ENCODE measurements at regions not wholly inside any gene's neighbourhood (a gene's known extent, or its start where the extent isn't known, plus 50 kb on each side); places are given as distances from the start of the nearest gene placed in this dataset.

- TF ChIP-seq CTCF (IDR thresholded peaks at IDR 0.05) = no peak
- no peak for TF ChIP-seq POLR2A (IDR thresholded peaks at IDR 0.05)
Measured at GRCh38 chr5:158079097-158079496, 220.2 kb upstream of the CLINT1 start.

Measured in lower leg skin (tissue), 3 donors.